Stimulated activated CD8-positive, alpha-beta memory T cell treated with anti-CD3 and anti-CD28 coated beads, Interleukin-2, amount 100 ng/mL, for 48 hours (primary cell): ENCODE measurements at regions not wholly inside any gene's neighbourhood (a gene's known extent, or its start where the extent isn't known, plus 50 kb on each side); places are given as distances from the start of the nearest gene placed in this dataset.
"Not testable (repeated sequence)": the region's sequence is repeated elsewhere in the genome, so short reads cannot be mapped to it uniquely, and the experiment has no call there.

Experiments
- DNase-seq, 2 donors: peaks; one replicate each; pipeline ENCODE4 v3.0.0-alpha.2; 2020; ENCODE audit warnings: low read depth in 2 of 2

- DNase-seq = no peak
Observed at GRCh38 chr21:17264182-17264581, 248.7 kb upstream of the CXADR start.

DNA sequence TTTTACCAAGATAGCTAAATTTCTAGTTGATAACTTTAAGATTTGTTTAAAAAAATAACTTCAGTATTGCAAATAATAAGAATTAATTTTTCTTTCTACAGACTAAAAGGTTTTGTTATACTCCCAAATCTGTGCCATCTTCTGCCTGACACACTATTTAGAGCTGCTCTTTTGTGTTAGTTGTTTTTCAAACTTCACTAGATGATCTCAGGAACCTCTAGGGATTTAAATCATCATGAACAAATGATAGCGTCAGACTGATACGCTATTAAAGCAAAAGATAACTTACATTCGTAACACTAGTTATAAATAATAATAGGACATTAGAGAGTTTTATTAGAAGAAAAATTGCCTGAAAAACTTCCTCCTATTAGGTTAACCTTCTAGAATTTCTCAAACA lies 243.1 kb upstream of the CXADR start:
- no peak for DNase-seq

- DNase-seq = no peak
Observed at GRCh38 chr21:17270229-17270628, 242.6 kb upstream of the CXADR start.

DNA sequence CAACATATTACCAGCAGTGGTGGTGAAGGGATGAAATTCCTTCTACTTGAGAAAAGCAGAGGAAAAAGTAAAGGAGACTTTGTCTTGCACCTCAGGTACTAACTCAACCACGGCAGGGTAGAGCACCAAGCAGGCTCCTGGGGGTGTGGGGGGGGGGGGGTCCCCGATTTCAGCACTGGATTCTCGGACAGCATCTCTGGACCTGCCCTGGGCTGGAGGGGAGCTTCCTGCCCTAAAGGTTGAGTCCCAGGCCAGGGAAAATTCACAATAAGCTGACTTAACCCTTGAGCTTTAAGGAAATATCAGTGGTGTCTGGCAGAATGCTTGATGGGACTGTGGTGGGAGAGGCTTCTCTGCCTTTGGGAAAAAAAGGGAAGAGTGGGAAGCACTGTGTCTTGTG lies 233.2 kb upstream of the CXADR start:
- DNase-seq = no peak

GRCh38 chr21:17293016-17293562 lies 219.8 kb upstream of the CXADR start:
- not testable (repeated sequence) for DNase-seq

DNA sequence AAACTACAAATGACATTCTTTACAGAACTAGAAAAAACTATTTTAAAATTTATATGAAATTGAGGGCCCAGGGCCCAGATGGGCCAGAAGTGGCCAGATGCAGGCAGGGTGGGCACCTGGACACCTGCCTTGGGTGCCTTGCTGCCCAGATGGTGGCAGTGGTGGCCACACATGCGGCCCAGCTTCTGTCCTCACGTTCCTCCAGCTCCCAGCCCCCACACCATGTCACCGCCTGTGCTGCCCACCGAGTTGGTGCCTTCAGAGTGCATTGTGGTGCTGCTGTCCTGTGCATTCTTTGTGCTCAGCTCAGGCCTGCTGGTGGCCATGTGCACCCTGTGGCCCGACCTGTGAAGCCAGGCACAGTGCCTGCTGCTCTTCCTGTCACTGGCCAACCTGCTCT lies 216.8 kb upstream of the CXADR start:
- no peak for DNase-seq

DNA sequence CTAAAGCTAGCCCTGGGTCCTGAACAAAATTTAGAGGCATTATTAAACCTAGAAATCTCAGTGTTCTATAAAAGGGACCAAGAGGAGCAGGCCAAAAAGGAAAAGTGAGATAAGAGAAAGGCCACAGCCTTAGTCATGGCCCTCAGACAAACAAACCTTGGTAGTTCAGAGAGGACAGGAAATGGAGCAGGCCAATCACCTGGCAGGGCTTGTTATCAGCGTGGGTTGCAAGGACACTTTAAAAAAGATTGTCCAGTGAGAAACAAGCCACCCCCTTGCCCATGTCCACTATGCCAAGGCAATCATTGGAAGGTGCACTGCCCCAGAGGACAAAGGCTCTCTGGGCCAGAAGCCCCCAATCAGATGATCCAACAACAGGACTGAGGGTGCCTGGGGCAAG lies 213.3 kb upstream of the CXADR start:
- DNase-seq = not testable (repeated sequence)

- DNase-seq = not testable (repeated sequence)
Observed at GRCh38 chr21:17327715-17328114, 185.1 kb upstream of the CXADR start.

DNA sequence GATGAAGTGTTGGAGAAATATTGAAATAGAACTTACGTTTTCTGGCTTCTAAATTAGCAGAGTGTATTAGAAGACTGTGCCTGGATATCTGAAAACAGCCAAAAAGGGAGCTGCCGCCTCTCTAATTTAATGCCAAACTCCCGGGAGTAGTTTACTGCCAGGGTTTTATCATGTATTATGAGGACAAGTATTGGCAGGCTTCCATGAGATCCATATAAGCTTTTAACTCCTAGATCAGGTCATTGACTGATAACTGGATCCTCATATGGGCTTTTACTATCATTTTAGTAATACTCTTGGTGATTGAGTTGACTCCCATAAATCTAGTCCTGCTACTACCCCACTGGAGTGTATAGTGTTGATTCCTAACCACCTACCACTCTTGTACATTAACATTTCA lies 178.4 kb upstream of the CXADR start:
- no peak for DNase-seq

- no peak for DNase-seq
Observed at GRCh38 chr21:17340081-17340480, 172.8 kb upstream of the CXADR start.

DNA sequence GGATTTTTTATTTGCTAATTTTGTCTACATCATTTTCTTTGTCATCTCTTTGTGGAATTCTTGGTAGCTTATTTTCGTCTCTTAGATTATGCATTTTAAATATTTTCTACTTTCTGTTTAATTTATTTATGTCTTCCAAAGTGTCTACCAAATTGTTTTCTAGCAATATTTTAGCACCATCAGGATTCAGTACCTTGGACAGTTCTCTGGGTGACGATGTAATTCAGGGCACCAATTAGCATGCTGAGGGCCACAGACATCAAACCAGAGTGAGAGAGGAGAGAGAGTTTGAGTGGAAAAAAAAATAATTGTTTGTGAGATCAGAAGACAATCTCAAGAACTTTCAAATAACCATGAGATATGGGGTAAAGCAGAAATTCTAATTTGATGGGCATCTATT lies 169.8 kb upstream of the CXADR start:
- no peak for DNase-seq

GRCh38 chr21:17348357-17348756 lies 164.5 kb upstream of the CXADR start:
- no peak for DNase-seq

GRCh38 chr21:17348849-17349248 lies 164.0 kb upstream of the CXADR start:
- no peak for DNase-seq

DNA sequence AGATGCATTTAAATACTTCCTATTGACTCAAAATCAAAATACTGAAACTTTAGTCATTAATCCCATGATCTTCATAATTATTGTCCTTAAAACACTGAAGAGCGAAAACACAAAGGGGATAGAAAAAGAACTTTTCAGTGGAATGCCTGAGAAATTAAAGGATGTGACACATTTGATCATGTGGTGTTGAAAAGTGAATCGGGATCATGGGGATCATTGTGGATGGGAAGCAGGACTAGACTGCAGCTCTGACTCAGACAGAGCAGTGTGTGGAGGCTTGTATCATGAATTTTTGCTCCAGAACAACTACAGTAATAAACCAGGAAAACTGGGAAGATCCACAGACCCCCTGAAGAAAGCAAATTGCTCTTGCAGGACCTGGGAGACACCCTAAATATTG lies 161.1 kb upstream of the CXADR start:
- no peak for DNase-seq

- no peak for DNase-seq
Observed at GRCh38 chr21:17352996-17353655, 159.7 kb upstream of the CXADR start.

DNA sequence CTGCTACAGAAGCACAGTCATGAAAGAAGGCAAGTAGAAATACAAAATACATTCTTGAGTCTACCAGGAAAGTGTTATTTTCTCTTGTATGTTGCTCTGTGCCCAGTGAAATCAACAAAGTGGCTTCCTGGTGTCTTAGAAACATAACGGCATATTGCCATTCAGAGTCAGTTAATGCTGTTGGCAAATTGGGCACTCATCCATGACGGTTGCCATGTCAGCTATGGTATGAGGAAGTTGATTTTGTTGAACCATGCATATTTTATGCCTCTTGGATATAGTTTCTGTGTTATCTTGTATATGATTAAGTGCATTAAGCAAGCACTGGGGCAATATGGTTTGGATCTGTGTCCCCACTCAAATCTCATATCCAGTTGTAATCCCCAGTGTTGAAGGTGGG lies 153.1 kb upstream of the CXADR start:
- no peak for DNase-seq

DNA sequence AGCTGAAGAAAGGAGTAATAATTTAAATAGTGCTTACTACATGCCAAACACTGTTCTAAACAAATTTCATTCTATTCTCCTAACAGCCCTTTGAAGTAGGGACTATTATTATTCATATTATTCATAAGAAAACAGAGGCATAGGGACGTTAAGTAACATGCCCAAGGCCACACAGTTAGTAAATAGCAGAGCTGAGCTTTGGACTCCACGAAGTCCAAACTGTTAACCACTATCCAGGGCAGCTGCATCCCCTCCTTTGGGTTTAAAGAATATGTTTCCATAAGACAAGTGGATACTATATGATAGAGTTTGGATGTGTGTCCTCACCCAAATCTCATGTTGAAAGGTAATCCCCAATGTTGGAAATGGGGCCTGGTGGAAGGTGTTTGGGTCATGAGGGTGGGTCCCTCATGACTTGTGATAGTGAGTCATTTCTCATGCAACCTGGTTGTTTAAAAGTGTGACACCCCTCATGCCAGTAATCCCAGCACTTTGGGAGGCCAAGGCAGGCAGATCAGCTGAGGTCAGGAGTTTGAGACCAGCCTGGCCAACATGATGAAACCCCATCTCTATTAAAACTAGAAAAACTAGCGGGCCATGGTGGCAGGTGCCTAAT lies 144.0 kb upstream of the CXADR start:
- DNase-seq = no peak

- DNase-seq = no peak
Observed at GRCh38 chr21:17370263-17370662, 142.6 kb upstream of the CXADR start.

DNA sequence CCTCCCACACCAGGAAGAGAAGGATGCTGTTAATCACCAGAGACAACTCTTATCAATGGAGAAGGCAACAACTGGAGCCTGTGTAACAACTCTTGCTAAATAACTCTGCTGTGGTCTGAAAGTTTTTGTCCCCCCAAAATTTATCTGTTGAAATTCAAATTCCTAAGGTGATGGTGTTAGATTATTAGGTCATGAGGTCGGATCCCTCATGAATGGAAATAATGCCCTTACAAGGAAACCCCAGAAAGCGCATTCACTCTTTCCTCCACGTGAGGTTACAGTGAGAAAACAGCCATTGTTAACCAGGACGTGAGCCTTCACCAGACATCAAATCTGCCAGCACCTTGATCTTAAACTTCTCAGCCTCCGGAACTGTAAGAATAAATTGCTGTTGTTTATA lies 141.9 kb upstream of the CXADR start:
- no peak for DNase-seq

DNA sequence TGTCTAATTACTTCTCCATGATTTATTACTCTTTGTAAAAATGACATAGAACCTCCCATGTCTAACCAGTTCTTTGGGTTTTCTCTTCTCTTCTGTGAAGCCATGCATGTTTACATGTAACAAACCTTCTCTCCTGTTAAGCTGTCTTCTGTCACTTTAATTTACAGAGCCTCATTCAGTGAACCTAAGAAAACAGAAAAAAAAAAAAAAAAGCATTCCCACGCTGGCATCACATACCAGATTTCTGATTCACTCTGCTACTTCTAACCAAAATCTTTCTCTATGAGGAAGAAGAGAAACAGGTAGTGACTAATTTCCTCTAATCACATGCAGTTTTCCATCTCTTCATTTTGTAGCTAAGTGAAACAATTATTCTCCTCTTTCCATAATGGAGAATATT lies 141.4 kb upstream of the CXADR start:
- no peak for DNase-seq

DNA sequence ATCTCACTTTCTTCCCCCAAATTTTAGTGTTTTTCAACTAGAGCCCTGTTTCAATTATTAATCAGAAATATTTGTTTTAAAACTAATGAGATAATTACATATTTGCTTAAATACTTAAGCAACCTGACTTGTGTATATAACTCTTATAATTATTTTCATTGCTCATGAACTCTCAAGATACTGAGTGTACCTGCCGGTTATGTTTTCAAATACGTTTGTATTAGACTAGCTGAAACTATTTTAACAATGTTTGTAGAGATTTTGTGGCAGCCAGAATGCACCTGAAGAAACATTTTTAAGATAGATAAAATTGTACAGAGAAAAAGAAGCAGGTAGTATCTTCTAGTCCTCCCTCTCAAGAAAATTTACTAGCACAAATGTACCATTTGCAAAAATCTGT lies 140.6 kb upstream of the CXADR start:
- no peak for DNase-seq

DNA sequence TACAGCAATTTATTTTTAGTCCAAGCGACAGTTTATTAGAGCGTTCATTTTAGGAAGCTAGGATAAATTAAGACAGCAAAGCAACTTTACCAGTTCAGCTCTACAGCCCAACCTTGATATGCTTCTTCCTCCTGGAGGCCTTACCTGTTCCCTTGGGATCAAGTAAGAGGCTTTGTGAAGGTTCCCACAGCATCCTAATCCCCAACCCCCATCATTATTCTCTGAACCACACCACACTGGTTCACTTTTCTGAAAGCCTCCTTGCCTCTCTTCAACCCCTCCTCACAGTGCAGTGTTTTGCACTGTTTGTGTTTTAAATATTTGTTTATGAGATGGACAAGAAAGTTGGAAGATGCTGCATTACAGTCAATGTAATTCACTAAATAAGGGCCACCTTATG lies 126.3 kb upstream of the CXADR start:
- no peak for DNase-seq

DNA sequence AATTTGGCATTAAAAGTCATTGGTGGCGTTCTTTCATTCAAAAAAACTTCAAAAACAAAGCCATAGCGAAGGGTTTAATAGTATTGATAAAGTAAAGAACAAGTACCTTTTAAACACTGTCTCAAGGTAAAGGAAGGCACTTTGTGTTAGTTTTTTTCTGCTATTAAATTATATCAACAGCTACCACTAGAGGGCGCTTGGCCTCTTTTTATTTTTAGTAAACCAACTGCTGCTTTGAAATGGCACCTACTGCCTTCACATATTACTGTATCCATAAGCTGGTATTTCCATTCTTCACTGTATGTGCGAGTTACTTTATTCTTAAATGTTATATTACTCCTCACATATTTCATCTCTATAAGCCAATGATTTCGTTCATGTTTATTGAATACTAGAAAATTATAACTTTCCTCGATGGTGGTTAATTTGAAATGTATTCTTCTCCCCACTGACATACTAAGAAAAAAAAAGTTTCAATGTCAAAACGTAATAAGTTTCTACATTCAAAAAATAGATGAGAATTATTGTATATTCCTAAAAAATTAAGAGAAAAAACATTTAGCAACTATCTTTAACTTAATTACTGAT lies 125.7 kb upstream of the CXADR start:
- DNase-seq = peak in 1 of 2 donors; percentile 3
